HFFc6 (cell line): ENCODE measurements at regions not wholly inside any gene's neighbourhood (a gene's known extent, or its start where the extent isn't known, plus 50 kb on each side); places are given as distances from the start of the nearest gene placed in this dataset.

Experiments
- DNase-seq: peaks from one replicate; pipeline ENCODE4 v3.0.0-alpha.2; 2018
- H3K27ac Mint-ChIP-seq: 2 replicates; pipeline ENCODE4 v1.8.0; 2020; ENCODE audit warnings: mild to moderate bottlenecking, mixed read lengths
- H3K27me3 Mint-ChIP-seq: 2 replicates; pipeline ENCODE4 v1.8.0; 2021; ENCODE audit warnings: mild to moderate bottlenecking, moderate library complexity, mixed read lengths; ENCODE audit not compliant: insufficient read depth
- H3K36me3 Mint-ChIP-seq: 2 replicates; pipeline ENCODE4 v1.8.0; 2021; ENCODE audit warnings: low read depth, mixed read lengths
- H3K4me1 Mint-ChIP-seq: 2 replicates; pipeline ENCODE4 v1.8.0; 2020; ENCODE audit warnings: low read depth, mixed read lengths
- H3K4me3 Mint-ChIP-seq: 2 replicates; pipeline ENCODE4 v1.8.0; 2020; ENCODE audit warnings: mild to moderate bottlenecking, moderate library complexity, mixed read lengths
- H3K9me3 Mint-ChIP-seq: 2 replicates; pipeline ENCODE4 v1.8.0; 2020; ENCODE audit warnings: mild to moderate bottlenecking, mixed read lengths
- TF ChIP-seq, protein P1 (sequence below): fragments of 200-600 bp; sonication (generic); IDR thresholded peaks from 2 replicates; pipeline ENCODE4 v1.5.0; 2021; ENCODE audit warnings: antibody characterized with exemption, mild to moderate bottlenecking

DNA sequence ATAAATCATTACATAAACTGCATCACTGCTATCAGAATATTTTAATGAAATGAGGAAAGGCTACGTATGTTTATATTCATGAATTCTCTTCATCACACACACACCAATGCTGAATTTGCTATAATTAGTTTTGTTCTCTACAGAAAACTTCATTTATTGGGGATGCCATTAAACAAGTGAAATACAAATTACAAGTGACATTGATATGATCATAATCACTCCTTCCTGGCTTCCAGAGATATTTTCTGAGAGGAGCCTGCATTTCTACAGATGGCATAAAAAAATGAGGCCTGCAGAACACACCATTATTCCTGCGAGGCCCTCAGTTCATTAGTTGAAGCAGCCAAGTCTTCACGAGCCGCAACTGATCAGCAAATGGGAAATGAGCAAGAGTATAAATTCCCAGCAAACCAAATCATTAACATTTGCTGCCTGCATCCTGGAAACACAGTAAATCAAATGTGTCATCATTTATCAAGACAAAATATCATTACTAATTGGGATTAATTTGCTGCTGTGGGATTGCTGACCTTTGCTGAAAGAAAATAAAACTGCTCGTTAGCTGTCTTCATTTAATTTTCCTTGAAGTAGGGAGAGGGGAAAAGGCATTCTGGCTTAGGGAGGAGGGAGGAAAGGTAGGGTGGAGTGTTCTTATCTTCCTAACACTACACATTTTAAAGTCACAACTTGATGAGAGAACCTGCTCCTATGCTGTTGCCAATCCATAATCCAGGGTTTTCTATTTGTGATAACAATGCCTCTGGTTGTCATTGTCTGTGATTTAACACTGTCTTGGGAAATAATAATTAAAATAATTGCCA lies 921.9 kb downstream of the SQOR start:
- H3K4me3 Mint-ChIP-seq = no peak overlapping the region
- no peak for DNase-seq
- H3K27ac Mint-ChIP-seq = no peak overlapping the region
- H3K9me3 Mint-ChIP-seq = peaks cover 29% of the 10 kb centered on the region
- no peaks in the 10 kb centered on the region for H3K27me3 Mint-ChIP-seq
- no peaks in the 10 kb centered on the region for H3K36me3 Mint-ChIP-seq
- TF ChIP-seq, protein P1, sequence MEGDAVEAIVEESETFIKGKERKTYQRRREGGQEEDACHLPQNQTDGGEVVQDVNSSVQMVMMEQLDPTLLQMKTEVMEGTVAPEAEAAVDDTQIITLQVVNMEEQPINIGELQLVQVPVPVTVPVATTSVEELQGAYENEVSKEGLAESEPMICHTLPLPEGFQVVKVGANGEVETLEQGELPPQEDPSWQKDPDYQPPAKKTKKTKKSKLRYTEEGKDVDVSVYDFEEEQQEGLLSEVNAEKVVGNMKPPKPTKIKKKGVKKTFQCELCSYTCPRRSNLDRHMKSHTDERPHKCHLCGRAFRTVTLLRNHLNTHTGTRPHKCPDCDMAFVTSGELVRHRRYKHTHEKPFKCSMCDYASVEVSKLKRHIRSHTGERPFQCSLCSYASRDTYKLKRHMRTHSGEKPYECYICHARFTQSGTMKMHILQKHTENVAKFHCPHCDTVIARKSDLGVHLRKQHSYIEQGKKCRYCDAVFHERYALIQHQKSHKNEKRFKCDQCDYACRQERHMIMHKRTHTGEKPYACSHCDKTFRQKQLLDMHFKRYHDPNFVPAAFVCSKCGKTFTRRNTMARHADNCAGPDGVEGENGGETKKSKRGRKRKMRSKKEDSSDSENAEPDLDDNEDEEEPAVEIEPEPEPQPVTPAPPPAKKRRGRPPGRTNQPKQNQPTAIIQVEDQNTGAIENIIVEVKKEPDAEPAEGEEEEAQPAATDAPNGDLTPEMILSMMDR = no peak
- no peaks in the 10 kb centered on the region for H3K4me1 Mint-ChIP-seq

DNA sequence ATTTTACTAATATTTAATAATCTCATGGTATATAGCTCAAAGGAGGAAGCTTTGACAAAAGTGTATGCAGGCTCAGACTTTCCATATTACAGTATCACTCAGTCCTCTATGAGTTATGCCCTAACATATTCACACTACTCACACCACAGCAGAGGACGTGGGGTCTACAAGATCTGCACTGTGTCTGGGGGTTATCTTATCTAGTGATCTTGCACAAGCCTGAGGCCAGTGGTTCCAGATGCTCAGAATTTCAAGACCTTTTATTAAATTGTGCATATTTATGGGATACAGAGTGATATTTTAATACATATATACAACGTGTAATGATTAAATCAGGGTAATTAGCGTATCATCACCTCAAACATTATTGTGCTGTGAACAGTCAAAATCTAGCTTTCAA lies 933.1 kb downstream of the SQOR start:
- no peak overlapping the region for H3K4me3 Mint-ChIP-seq
- H3K4me1 Mint-ChIP-seq = no peaks in the 10 kb centered on the region
- H3K36me3 Mint-ChIP-seq = no peaks in the 10 kb centered on the region
- H3K9me3 Mint-ChIP-seq = peaks cover 47% of the 10 kb centered on the region
- TF ChIP-seq, protein P1 = no peak
- no peak overlapping the region for H3K27ac Mint-ChIP-seq
- H3K27me3 Mint-ChIP-seq = peaks cover 2% of the 10 kb centered on the region
- no peak for DNase-seq

DNA sequence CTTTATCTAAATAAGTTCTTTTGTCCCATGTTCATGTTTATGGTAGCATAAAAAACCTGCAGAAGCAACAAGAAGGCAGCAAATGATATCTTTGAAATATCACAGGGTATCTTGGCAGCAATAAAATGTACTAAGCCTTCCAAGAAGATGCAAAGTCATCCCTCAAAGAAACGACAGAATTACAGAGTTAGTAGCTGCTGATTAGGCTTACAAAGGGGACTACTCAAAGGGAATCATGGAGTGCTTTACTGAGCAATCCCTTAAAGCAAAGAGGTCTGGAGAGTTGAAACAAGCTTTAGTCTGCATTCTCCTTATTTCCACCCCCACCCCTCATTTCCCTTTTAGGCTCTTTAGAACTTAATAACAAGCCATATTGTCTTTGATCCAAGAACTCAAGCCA lies 935.0 kb downstream of the SQOR start:
- Mint-ChIP-seq H3K27me3 (peaks cover 2% of the 10 kb centered on the region; the same call in 1 of the 2 replicates), H3K27ac (no peak overlapping the region), H3K4me1 (no peaks in the 10 kb centered on the region), H3K9me3 (peaks cover 39% of the 10 kb centered on the region), H3K4me3 (no peak overlapping the region), H3K36me3 (no peaks in the 10 kb centered on the region)
- TF ChIP-seq, protein P1 = no peak
- no peak for DNase-seq

DNA sequence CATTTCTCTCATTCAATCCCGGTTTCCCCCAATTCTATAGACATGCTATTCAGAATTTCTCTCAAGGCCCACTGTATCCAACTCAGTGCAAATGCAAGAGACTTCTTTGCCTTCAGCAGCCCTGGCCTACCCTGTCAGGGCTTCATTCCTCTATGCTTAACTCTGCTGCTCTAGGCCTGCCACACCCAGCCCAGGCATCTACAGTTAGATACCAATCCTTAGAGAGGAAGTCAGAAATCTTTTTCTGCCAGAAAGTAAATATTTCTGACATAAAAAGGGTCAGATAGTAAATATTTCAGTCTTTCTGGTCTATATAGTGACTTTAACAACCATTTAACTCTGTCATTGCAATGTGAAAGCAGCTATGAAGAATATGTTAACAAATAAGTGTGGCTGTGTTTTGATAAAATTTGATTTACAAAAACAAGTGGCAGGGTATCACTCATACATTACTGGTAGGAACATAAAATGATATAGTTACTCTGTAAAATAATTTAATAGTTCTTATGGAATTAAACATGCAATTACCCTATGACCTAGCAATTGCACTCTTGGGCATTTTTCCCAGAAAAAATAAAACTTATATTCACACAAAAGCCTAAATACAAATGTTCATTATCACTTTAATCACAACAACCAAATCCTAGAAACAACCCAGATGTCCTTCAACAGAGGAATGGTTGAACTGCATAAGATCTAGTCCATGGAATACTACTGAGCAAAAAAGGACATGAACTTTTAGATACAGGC lies 942.0 kb downstream of the SQOR start:
- no peaks in the 10 kb centered on the region for H3K4me1 Mint-ChIP-seq
- H3K4me3 Mint-ChIP-seq = no peak overlapping the region; the same call in 1 of the 2 replicates
- H3K27me3 Mint-ChIP-seq = peaks cover 2% of the 10 kb centered on the region; the same call in 1 of the 2 replicates
- TF ChIP-seq, protein P1 = no peak
- no peak overlapping the region for H3K27ac Mint-ChIP-seq
- peak; percentile 0 for DNase-seq
- H3K9me3 Mint-ChIP-seq = peaks cover 31% of the 10 kb centered on the region
- no peaks in the 10 kb centered on the region for H3K36me3 Mint-ChIP-seq

DNA sequence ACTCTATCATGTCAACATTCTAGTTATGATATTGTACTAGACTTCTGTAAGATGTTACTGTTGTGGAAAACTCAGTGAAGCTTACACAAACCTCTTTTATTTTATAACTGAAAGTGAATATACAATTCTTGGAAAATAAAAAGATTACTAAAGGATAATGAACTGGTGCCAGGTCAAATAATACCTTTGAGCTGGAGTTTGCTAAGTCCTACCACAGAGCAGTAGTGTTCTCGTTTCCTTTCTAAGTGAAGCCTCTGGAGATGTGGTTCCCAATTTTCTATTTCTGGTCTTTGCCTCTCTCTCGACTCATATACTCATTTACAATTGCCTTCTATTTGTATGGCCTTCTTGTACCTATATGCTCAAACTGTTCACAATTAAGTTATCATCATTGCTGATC lies 942.9 kb downstream of the SQOR start:
- no peak for DNase-seq
- Mint-ChIP-seq H3K27me3 (no peaks in the 10 kb centered on the region), H3K27ac (no peak overlapping the region), H3K4me3 (no peak overlapping the region), H3K4me1 (no peaks in the 10 kb centered on the region), H3K36me3 (no peaks in the 10 kb centered on the region), H3K9me3 (peaks cover 34% of the 10 kb centered on the region)
- TF ChIP-seq, protein P1 = no peak
